T-helper 22 cell (primary cell): ENCODE measurements at regions not wholly inside any gene's neighbourhood (a gene's known extent, or its start where the extent isn't known, plus 50 kb on each side); places are given as distances from the start of the nearest gene placed in this dataset.
"Not testable (repeated sequence)": the region's sequence is repeated elsewhere in the genome, so short reads cannot be mapped to it uniquely, and the experiment has no call there.

Source experiments
- DNase-seq: peaks from one replicate; pipeline ENCODE4 v3.0.0-alpha.2; 2020; ENCODE audit warnings: low read depth

- DNase-seq = no peak
Measured at GRCh38 chr9:117938896-117939295, 234.7 kb downstream of the TLR4 start.

- not testable (repeated sequence) for DNase-seq
Measured at GRCh38 chr9:117944750-117945149, 240.5 kb downstream of the TLR4 start.

GRCh38 chr9:117945286-117945685 lies 241.1 kb downstream of the TLR4 start:
- no peak for DNase-seq

DNA sequence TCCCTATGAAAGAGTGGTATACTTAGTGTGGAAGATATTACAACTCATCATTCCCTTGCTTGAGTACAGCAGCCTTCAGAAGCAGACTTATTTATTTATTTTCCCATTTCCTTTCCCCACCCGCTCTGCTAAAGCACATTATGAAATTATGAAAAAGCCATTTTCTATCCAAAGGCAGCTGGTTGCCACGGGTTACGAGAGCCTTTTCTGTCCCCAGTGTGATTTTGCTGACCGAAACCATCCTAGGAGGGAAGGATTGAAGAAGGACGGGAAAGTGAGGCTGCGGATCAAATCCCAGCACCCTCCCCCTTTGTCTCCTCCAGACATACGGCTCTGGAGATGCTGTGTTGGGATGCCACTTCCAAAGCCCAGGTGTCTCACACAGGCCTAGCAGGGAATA lies 246.9 kb downstream of the TLR4 start:
- DNase-seq = no peak

- no peak for DNase-seq
Measured at GRCh38 chr9:117952581-117952980, 248.4 kb downstream of the TLR4 start.

GRCh38 chr9:117957267-117957666 lies 253.1 kb downstream of the TLR4 start:
- no peak for DNase-seq

DNA sequence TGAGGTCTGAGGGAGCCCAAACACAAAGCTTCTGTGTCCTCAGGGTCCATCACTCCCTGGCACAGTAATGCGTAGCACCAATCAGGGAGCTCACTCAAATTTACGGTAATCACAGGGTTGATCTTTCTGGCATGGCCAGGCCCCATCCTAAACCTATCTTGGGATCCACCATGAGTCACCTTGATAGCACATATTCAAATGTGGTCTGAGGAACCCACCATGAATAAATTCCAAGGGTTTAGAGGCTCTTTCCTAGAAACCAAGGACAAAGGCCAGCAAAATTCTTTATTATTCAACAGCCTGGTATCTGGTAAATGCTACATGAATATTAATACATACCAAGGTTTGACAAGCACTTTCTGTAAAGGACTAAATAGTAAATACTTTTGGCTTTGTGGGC lies 254.5 kb downstream of the TLR4 start:
- DNase-seq = no peak

- DNase-seq = no peak
Measured at GRCh38 chr9:117963493-117964090, 259.4 kb downstream of the TLR4 start.

- no peak for DNase-seq
Measured at GRCh38 chr9:117970276-117971050, 266.3 kb downstream of the TLR4 start.

GRCh38 chr9:117974108-117974507 lies 269.9 kb downstream of the TLR4 start:
- no peak for DNase-seq

GRCh38 chr9:117979914-117980313 lies 275.7 kb downstream of the TLR4 start:
- no peak for DNase-seq

DNA sequence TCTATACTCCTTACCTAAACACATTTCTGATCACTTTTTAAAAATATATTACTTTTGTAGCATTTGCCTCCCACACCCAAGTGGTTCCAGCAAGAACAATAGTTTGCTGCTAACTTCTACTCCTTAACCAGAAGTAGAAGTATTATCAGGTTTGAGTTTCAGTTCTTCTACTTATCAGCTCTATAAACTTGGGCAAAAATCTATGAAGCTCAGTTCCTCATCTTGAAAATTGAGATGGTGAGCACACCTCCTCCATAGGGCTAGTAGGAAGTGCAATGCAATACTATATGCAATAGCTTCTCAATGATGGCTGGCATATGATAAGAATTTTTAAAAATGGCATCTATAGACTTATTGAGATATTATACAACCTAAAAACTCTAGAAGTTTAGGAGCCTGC lies 283.7 kb downstream of the TLR4 start:
- DNase-seq = no peak

DNA sequence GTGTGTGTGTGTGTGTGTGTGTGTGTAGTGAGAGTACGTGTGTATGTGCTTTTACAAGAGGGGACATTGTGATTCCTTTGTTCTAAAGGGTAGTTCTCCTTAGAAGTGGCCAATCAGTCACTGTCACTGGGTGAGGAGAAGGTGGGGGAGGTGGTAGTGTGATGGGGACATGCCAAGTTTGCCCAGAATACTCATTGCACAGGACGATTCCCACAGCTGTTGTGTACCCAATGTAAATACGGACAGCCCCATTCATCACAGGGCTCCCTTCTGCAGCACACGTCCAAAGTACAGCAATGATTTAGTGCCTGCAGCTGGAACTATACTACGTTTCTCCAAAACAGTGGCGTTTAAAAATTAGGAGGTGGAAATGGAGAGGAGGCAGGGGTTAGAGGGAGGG lies 287.8 kb downstream of the TLR4 start:
- DNase-seq = no peak

DNA sequence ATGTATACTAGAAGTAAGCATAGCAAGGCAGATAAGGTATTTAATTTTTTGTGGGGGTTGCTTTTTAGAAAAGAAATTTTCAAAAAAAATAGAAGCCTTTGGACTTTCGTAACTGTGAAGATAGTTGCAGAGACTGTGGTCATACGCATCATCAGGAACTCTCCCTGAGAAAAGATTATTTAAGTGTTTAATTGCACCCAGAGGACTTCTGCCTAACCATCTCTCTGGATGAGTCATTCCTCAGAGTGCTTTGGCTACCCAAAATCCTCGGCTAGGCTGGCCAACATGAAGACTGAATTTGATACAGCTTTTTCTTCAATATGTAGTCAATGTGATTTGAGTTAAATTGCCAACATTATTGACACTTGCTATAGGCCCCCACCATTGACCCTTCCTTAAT lies 296.4 kb downstream of the TLR4 start:
- DNase-seq = no peak

DNA sequence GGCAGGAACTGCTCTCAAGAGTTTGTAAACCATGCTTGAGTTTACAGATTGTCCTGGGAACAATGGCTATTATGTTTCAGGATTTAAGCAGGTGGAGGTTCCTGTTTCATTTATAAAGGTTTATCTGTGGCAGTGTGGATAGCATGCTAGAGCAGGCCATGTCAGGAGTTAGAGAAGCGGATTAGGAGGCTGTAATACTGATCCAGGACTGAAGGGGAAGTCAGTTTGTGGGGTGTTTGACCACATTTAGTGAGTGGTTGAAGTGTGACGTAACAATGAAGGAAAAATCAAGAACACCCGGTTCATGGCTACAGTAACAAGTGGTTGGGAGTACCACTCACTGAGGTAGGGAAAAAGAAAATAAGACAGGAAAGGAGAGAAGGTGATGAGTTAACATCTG lies 299.0 kb downstream of the TLR4 start:
- no peak for DNase-seq

DNA sequence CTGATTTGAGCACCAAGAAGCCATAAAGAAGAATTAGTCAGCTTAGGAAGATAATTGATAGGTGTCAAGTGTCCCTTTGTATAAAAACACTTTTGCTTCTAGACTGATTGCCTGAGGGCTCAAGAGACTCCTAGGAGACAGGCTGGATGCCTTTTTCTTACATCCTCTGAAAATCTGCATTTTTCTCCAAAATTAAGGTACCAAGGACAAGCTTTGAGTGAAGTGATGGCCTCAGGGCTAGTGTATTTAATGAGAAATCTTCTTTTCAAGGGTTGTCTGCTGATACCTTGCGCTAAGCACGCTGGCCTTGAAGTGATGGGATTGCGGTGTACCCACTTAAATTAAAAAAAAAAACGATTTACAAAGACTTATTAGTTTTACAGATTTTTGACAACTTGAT lies 304.0 kb downstream of the TLR4 start:
- no peak for DNase-seq

DNA sequence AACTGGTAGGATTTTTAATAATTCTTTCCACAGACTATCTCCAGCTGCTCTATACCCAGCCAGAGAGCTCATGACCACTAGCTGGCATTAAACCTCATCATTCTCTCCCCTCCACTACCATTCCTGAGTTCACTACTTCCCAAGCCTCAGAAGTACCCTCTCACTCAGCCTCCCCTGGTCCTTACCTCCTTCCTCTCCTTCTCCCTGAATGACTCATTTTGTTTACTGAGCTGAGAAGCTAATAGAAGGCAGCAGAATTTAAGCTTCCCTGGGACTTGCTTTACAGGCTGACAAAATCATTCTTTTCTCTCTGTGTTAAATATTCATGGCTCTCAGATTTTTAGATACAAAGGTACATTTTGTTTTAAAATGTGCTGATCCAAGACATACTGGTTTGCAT lies 305.4 kb downstream of the TLR4 start:
- no peak for DNase-seq

GRCh38 chr9:118017607-118018122 lies 313.5 kb downstream of the TLR4 start:
- DNase-seq = no peak

GRCh38 chr9:118023644-118024043 lies 319.4 kb downstream of the TLR4 start:
- DNase-seq = no peak

- no peak for DNase-seq
Measured at GRCh38 chr9:118028225-118028624, 324.0 kb downstream of the TLR4 start.

- DNase-seq = no peak
Measured at GRCh38 chr9:118029425-118029824, 325.2 kb downstream of the TLR4 start.

- DNase-seq = no peak
Measured at GRCh38 chr9:118034701-118035100, 330.5 kb downstream of the TLR4 start.

DNA sequence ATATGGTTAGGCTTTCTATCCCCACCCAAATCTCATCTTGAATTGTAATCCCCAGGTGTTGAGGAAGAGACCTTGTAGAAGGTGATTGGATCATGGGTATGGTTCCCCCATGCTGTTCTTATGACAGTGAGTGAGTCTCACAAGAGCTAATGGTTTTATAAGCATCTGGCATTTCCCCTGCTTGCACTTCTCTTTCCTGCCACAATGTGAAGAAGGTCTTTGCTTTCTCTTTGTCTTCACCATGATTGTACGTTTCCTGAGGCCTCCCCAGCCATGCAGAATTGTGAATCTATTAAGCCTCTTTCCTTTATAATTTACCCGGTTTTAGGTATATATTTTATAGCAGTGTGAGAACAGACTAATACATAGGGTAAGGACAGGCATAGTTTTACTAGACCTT lies 334.5 kb downstream of the TLR4 start:
- no peak for DNase-seq

GRCh38 chr9:118058227-118058626 lies 354.0 kb downstream of the TLR4 start:
- no peak for DNase-seq
